Muscle of arm (tissue), 1 donor: ENCODE measurements at regions not wholly inside any gene's neighbourhood (a gene's known extent, or its start where the extent isn't known, plus 50 kb on each side); places are given as distances from the start of the nearest gene placed in this dataset.

Experiments used
- DNase-seq: peaks from one replicate; pipeline ENCODE4 v3.0.0-alpha.2; 2013

- DNase-seq = no peak
Measured at GRCh38 chr20:40769677-40770285, 80.7 kb upstream of the MAFB start.

GRCh38 chr20:40770564-40771307, 81.7 kb upstream of the MAFB start:
- no peak for DNase-seq

- no peak for DNase-seq
Measured at GRCh38 chr20:40771308-40771610, 82.2 kb upstream of the MAFB start.

GRCh38 chr20:40771848-40772511, 82.9 kb upstream of the MAFB start:
- DNase-seq = no peak

- no peak for DNase-seq
Measured at GRCh38 chr20:40773376-40773775, 84.3 kb upstream of the MAFB start.

- no peak for DNase-seq
Measured at GRCh38 chr20:40774252-40774651, 85.2 kb upstream of the MAFB start.

- no peak for DNase-seq
Measured at GRCh38 chr20:40775561-40776146, 86.6 kb upstream of the MAFB start.

- no peak for DNase-seq
Measured at GRCh38 chr20:40776466-40777457, 87.7 kb upstream of the MAFB start.

GRCh38 chr20:40777653-40778052, 88.6 kb upstream of the MAFB start:
- no peak for DNase-seq

GRCh38 chr20:40778894-40779496, 90.0 kb upstream of the MAFB start:
- DNase-seq = no peak

- DNase-seq = no peak
Measured at GRCh38 chr20:40781327-40782042, 92.4 kb upstream of the MAFB start.

GRCh38 chr20:40782043-40782368, 93.0 kb upstream of the MAFB start:
- DNase-seq = no peak

GRCh38 chr20:40785346-40785745, 96.3 kb upstream of the MAFB start:
- DNase-seq = no peak

GRCh38 chr20:40786336-40786735, 97.3 kb upstream of the MAFB start:
- no peak for DNase-seq

- no peak for DNase-seq
Measured at GRCh38 chr20:40787941-40788340, 98.9 kb upstream of the MAFB start.

GRCh38 chr20:40797425-40797824, 108.4 kb upstream of the MAFB start:
- DNase-seq = peak; percentile 15

- no peak for DNase-seq
Measured at GRCh38 chr20:40798066-40798465, 109.0 kb upstream of the MAFB start.

- DNase-seq = no peak
Measured at GRCh38 chr20:40802886-40803285, 113.8 kb upstream of the MAFB start.

GRCh38 chr20:40803381-40803780, 114.3 kb upstream of the MAFB start:
- no peak for DNase-seq

GRCh38 chr20:40805592-40805991, 116.6 kb upstream of the MAFB start:
- DNase-seq = no peak
